GM06990 (cell line): ENCODE measurements at regions not wholly inside any gene's neighbourhood (a gene's known extent, or its start where the extent isn't known, plus 50 kb on each side); places are given as distances from the start of the nearest gene placed in this dataset.
"Not testable (repeated sequence)": the region's sequence is repeated elsewhere in the genome, so short reads cannot be mapped to it uniquely, and the experiment has no call there.

ENCODE experiments used
- DNase-seq: peaks from one replicate; pipeline ENCODE4 v3.0.0-alpha.2; 2011; ENCODE audit not compliant: insufficient read length; ENCODE audit errors: extremely low read depth
- H3K27me3 ChIP-seq: replicated peaks from 2 replicates; pipeline ENCODE4 v1.6.0; 2011; ENCODE audit warnings: low read length; ENCODE audit not compliant: control insufficient read depth, insufficient read depth
- H3K36me3 ChIP-seq: 2 replicates; pipeline ENCODE4 v1.5.1; 2011; ENCODE audit warnings: low read length; ENCODE audit not compliant: control insufficient read depth, insufficient read depth
- H3K4me3 ChIP-seq: replicated peaks from 2 replicates; pipeline ENCODE4 v1.5.1; 2011; ENCODE audit warnings: low read depth, mild to moderate bottlenecking, control low read depth, low read length
- CTCF ChIP-seq: IDR thresholded peaks from 2 replicates; pipeline ENCODE4 v1.5.1; 2011; ENCODE audit warnings: low read length, control low read depth, mild to moderate bottlenecking, inconsistent platforms; ENCODE audit not compliant: insufficient read depth, poor library complexity, severe bottlenecking

DNA sequence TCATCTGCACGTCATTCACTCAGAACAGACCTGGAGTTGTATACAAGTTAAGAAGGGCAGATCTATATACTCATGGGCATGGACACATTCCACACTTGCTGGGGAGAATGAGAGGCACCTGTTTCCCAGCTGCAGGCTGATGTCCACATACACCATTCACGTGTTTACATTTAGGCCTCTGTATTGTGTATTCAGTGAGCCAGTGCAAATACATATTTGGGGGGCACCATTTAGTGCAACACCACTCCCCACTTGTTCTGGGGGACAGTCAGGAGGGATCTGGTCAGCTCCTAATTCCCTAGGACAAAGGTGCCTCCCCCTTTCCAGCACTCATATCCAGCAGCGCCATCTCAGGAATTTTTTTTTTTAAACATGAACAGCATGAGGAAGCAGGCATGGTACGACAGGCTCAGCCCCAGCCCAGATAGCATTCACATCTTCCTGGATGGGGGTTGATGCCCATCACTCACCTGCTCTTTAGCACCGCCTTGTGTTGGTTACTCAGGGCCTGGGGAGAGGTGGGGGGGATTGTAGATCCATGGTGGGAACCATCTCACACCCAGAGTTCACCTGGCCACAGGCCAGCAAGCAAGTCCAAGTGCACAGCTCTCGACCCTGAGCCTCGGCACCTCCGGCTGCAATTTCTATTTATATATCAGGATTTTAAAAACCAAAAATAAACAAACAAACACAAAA lies 56.9 kb upstream of the ZNF254 start:
- no peak for DNase-seq

DNA sequence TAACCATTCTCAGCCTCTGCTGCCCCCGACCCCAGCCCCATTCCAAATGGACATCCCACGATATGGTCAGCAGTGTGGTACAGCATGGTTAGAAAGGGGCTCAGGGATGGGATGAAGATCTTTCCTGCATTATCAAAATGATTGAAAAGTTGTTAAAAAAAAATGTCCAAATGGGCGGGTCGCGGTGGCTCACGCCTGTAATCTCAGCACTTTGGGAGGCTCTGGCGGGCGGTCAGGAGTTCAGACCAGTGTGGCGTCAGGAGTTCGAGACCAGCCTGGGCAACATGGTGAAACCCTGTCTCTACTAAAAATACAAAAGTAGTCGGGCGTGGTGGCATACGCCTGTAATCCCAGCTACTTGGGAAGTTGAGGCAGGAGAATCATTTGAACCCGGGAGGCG lies 54.3 kb upstream of the ZNF254 start:
- DNase-seq, result no peak
- Histone ChIP-seq H3K4me3 (peak overlapping the region; percentile 97), H3K27me3 (no peaks in the 10 kb centered on the region), H3K36me3 (peaks cover 6% of the 10 kb centered on the region)
- TF ChIP-seq CTCF, result no peak

More for the DNA sequence above, 56.9 kb upstream of the ZNF254 start:
- H3K4me3 ChIP-seq, result no peak overlapping the region
- no peaks in the 10 kb centered on the region for H3K36me3 ChIP-seq
- H3K27me3 ChIP-seq, result no peaks in the 10 kb centered on the region
- TF ChIP-seq CTCF, result no peak

DNA sequence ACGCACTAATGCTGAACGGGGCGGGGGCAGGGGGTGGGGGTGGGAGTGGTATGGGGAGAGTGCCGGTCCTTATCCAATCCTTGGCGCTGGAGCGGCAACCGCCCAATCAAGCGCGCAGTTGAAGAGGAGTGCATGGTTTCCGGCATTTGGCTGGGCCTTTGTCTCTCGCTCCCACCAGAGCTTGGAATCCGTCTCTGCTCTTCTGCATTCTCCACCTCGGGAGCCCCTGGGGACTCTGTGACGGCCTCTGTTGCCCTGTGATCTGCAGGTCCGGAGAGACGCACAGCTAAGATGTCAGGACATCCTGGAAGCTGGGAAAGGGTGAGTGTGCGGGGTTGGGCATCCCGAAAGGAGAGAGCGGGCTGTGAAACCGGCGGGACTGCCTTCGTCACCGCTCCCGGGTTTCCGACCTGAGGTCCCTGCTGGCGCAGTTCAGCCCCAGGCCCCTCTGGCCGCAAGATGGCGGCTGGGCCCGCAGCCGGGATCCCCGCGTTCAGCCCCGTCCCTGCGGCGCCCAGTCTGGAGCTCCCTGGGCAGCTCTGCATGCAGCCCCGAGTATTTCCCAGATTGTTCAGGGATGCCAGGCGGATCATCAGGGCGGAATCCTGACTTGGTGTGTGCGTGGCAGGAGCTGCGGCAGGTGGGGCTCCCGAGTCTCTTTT lies 53.6 kb upstream of the ZNF254 start:
- Histone ChIP-seq H3K4me3 (peak overlapping the region; percentile 97), H3K36me3 (peaks cover 7% of the 10 kb centered on the region), H3K27me3 (no peaks in the 10 kb centered on the region)
- peak; percentile 14 for TF ChIP-seq CTCF
- peak; percentile 85 for DNase-seq

DNA sequence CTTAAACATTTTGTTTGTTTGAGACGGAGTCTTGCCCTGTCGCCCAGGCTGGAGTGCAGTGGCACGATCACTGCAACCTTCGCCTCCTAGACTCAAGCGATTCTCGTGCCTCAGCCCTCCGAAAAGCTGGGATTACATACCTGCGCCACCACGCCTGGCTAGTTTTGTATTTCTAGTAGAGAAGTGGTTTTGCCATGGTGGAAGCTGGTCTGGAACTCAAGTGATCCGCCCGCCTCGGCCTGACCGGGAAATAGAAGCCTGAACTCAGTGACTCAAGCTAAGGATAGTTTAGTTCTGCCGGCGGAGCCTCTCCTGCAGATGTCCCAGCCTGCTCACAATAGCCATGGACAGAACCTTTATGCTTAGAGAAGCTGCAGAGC lies 53.0 kb upstream of the ZNF254 start:
- H3K27me3 ChIP-seq, result no peaks in the 10 kb centered on the region
- no peak for DNase-seq
- no peak for TF ChIP-seq CTCF
- H3K4me3 ChIP-seq, result peak overlapping the region; percentile 97
- peaks cover 8% of the 10 kb centered on the region for H3K36me3 ChIP-seq

DNA sequence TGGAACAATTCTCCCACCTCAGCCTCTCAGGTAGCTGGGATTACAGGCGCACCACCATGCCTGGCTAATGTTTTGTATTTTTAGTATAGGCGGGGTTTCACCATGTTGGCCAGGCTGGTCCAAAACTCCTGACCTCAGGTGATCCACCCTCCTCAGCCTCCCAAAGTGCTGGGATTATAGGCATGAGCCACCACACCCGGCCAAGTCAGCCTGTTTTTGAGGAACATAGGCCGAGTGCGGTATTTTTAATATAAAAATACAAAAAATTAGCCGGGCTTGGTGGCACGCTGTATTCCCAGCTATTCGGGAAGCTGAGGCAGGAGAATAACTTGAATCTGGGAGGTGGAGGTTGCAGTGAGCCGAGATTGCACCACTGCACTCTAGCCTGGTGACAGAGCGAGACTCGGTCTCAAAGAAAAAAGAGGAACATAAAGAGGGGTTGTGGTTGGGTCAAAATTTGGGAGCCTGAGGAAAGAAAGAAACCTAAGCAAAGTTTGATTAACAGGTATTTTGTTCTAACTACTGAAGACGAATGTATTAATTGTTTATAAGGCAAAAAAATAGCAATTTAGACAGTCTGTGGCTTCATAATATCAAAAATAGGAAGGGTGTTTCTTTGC lies 51.6 kb upstream of the ZNF254 start:
- not testable (repeated sequence) for H3K4me3 ChIP-seq, H3K27me3 ChIP-seq, DNase-seq
- H3K36me3 ChIP-seq, result peaks cover 10% of the 10 kb centered on the region
